ENCODE measurements at regions not wholly inside any gene's neighbourhood (a gene's known extent, or its start where the extent isn't known, plus 50 kb on each side); places are given as distances from the start of the nearest gene placed in this dataset.

GRCh38 chr3:72159487-72159886 is 374.5 kb upstream of the PROK2 start:
- Histone ChIP-seq H4K20me1 (ENCODE audit: insufficient read depth, low read length) (no peaks in the 10 kb centered on the region), H2BK15ac (ENCODE audit: low read depth, low read length) (no peak overlapping the region), H3K9me1 (ENCODE audit: insufficient read depth, low read length) (no peaks in the 10 kb centered on the region; the same call in 1 of the 2 replicates), H2BK120ac (ENCODE audit: low read depth, low read length) (no peak overlapping the region), H3K23ac (ENCODE audit: low read depth, low read length) (no peak overlapping the region), H4K91ac (ENCODE audit: insufficient read depth, low read depth, low read length) (no peak overlapping the region), H3K18ac (ENCODE audit: low read depth, low read length) (no peak overlapping the region), H3K4ac (ENCODE audit: low read depth, low read length) (no peak overlapping the region), H3K27ac (ENCODE audit: insufficient read depth, low read length) (no peak overlapping the region), H3K4me3 (ENCODE audit: insufficient read depth, low read depth, low read length) (no peak overlapping the region), H2AK5ac (ENCODE audit: low read depth, low read length) (no peak overlapping the region), H3K4me2 (ENCODE audit: low read depth, low read length) (no peak overlapping the region), H2BK5ac (ENCODE audit: low read depth, low read length, poor library complexity, severe bottlenecking) (no peak overlapping the region), H2AK9ac (replicated peaks; ENCODE audit: low read depth, low read length, poor library complexity) (no peak overlapping the region), H4K8ac (ENCODE audit: low read depth in 2 of 2, low read length in 2 of 2) (no peak overlapping the region), H3K4me1 (ENCODE audit: control insufficient read depth, insufficient read depth, low read length) (peaks cover 1% of the 10 kb centered on the region; the same call in 1 of the 2 replicates), H3K79me1 (ENCODE audit: low read depth in 1 of 2, low read length in 2 of 2) (no peaks in the 10 kb centered on the region), H3K9ac (ENCODE audit: low read depth, low read length) (no peak overlapping the region), H3K56ac (ENCODE audit: extremely low read depth, insufficient read depth, low read length) (no peak overlapping the region), H3K36me3 (ENCODE audit: control insufficient read depth, insufficient read depth, low read length) (no peaks in the 10 kb centered on the region), H3K27me3 (ENCODE audit: control insufficient read depth, insufficient read depth, low read length) (no peaks in the 10 kb centered on the region; the same call in 1 of the 2 replicates), H2BK20ac (ENCODE audit: low read depth, low read length) (no peak overlapping the region), H2AFZ (replicated peaks; ENCODE audit: low read length, poor library complexity) (no peak overlapping the region), H3K14ac (replicated peaks; ENCODE audit: low read depth, low read length) (no peak overlapping the region), H3K9me3 (ENCODE audit: control insufficient read depth, insufficient read depth, low read length) (no peaks in the 10 kb centered on the region; the same call in 1 of the 2 replicates), H4K5ac (ENCODE audit: low read depth, low read length) (no peak overlapping the region)
- DNase-seq (no peak), ATAC-seq (ENCODE audit: low read depth) (no peak)
- 88% methylated on average over 1 of the region's 2 CpGs; no CpG with 5 or more reads in 1 of the 2 experiments for WGBS, 2 experiments (ENCODE audit: extremely low coverage in 2 of 2, insufficient read length in 1 of 2)
- POLR2A ChIA-PET (ENCODE audit: unreplicated experiment): no interaction called here
- BruUV-seq (replicated peaks): no TSS peak
- CTCF ChIA-PET: no interaction called here
- in situ Hi-C loops (cut with MboI; ENCODE audit: low sequenced_read_pairs): no loop called here
- intact Hi-C loops (cut with micrococcal nuclease): loop anchor here (10.0 kb wide), 2 partner anchors 285 to 655 kb away; partner anchors contain the start of gene RYBP
- dilution Hi-C loops (cut with HindIII; ENCODE audit: low sequenced_read_pairs, unreplicated experiment): no loop called here
- TF ChIP-seq RFX5 (IDR thresholded peaks at IDR 0.05; ENCODE audit: low read depth, low read length) (no peak), BHLHE40 (IDR thresholded peaks at IDR 0.05; ENCODE audit: low read depth, low read length) (no peak), FOS (IDR thresholded peaks at IDR 0.05; ENCODE audit: low read depth, low read length) (no peak), RAD21 (IDR thresholded peaks at IDR 0.05; ENCODE audit: low read length) (no peak), CEBPB (IDR thresholded peaks at IDR 0.05; ENCODE audit: low read depth, low read length) (no peak), MAFK (IDR thresholded peaks at IDR 0.05; ENCODE audit: low read depth, low read length) (no peak), CHD1 (IDR thresholded peaks at IDR 0.05; ENCODE audit: low read depth, low read length) (no peak)

Measured in IMR-90 (cell line).